Mesodermal cell (in vitro differentiated cells): ENCODE measurements at regions not wholly inside any gene's neighbourhood (a gene's known extent, or its start where the extent isn't known, plus 50 kb on each side); places are given as distances from the start of the nearest gene placed in this dataset.

Experiments
- H3K27ac ChIP-seq: 2 replicates; pipeline ENCODE4 v1.7.0; 2013; ENCODE audit warnings: mild to moderate bottlenecking, low read depth, low read length, moderate library complexity; ENCODE audit not compliant: severe bottlenecking
- H3K36me3 ChIP-seq: 2 replicates; pipeline ENCODE4 v1.7.1; 2013; ENCODE audit warnings: mild to moderate bottlenecking, low read length, moderate library complexity; ENCODE audit not compliant: control insufficient read depth, insufficient read depth
- H3K4me1 ChIP-seq: one replicate; pipeline ENCODE4 v1.7.1; 2013; ENCODE audit warnings: mild to moderate bottlenecking, low read length; ENCODE audit not compliant: insufficient read depth, control insufficient read depth, poor library complexity, severe bottlenecking
- H3K4me3 ChIP-seq: 2 replicates; pipeline ENCODE4 v1.7.0; 2013; ENCODE audit warnings: low read length, control low read depth, mild to moderate bottlenecking; ENCODE audit not compliant: insufficient read depth, poor library complexity, severe bottlenecking; ENCODE audit errors: extremely low read depth
- H3K9me3 ChIP-seq: 2 replicates; pipeline ENCODE4 v1.7.1; 2013; ENCODE audit warnings: mild to moderate bottlenecking, low read length, moderate library complexity; ENCODE audit not compliant: control insufficient read depth
- WGBS, 2 experiments: methylation state at CpG; one replicate each; pipeline ENCODE4 v1.1.5; 2013; ENCODE audit warnings: missing lambda C conversion rate in 2 of 2; ENCODE audit not compliant: insufficient coverage in 2 of 2; 5-methylcytosine and 5-hydroxymethylcytosine counted together

- H3K9me3 ChIP-seq = peaks cover 7% of the 10 kb centered on the region
- WGBS, 2 experiments = 90 to 98% methylated on average over 7 of the region's 7 CpGs
- no peak overlapping the region for H3K27ac ChIP-seq
- no peaks in the 10 kb centered on the region for H3K36me3 ChIP-seq
- no peaks in the 10 kb centered on the region for H3K4me1 ChIP-seq
- no peak overlapping the region for H3K4me3 ChIP-seq
These were observed 122.1 kb upstream of the GPR12 start for GRCh38 chr13:26882731-26883130.

GRCh38 chr13:26881154-26881553 is 120.6 kb upstream of the GPR12 start:
- Histone ChIP-seq H3K27ac (no peak overlapping the region), H3K4me3 (no peak overlapping the region), H3K36me3 (no peaks in the 10 kb centered on the region), H3K4me1 (no peaks in the 10 kb centered on the region), H3K9me3 (peaks cover 19% of the 10 kb centered on the region)
- WGBS, 2 experiments = 70 to 74% methylated on average over 2 to 5 of the region's 6 CpGs

GRCh38 chr13:26880735-26881134 is 120.1 kb upstream of the GPR12 start:
- Histone ChIP-seq H3K27ac (no peak overlapping the region), H3K4me1 (no peaks in the 10 kb centered on the region), H3K4me3 (no peak overlapping the region), H3K36me3 (no peaks in the 10 kb centered on the region), H3K9me3 (peaks cover 23% of the 10 kb centered on the region)
- 88 to 92% methylated on average over 2 to 8 of the region's 8 CpGs for WGBS, 2 experiments

GRCh38 chr13:26878438-26878837 is 117.9 kb upstream of the GPR12 start:
- no peaks in the 10 kb centered on the region for H3K4me1 ChIP-seq
- WGBS, 2 experiments = 83% methylated on average over 1 of the region's 1 CpG; no CpG with 5 or more reads in 1 of the 2 experiments
- no peak overlapping the region for H3K27ac ChIP-seq
- no peak overlapping the region for H3K4me3 ChIP-seq
- no peaks in the 10 kb centered on the region for H3K36me3 ChIP-seq
- peaks cover 26% of the 10 kb centered on the region for H3K9me3 ChIP-seq

GRCh38 chr13:26873386-26873698 is 112.8 kb upstream of the GPR12 start:
- Histone ChIP-seq H3K4me1 (no peaks in the 10 kb centered on the region), H3K27ac (no peak overlapping the region), H3K4me3 (no peak overlapping the region), H3K9me3 (peaks cover 25% of the 10 kb centered on the region), H3K36me3 (no peaks in the 10 kb centered on the region)
- 71 to 88% methylated on average over 3 to 7 of the region's 7 CpGs for WGBS, 2 experiments

GRCh38 chr13:26872525-26873385 is 112.2 kb upstream of the GPR12 start:
- no peaks in the 10 kb centered on the region for H3K36me3 ChIP-seq
- H3K9me3 ChIP-seq = peaks cover 19% of the 10 kb centered on the region
- H3K27ac ChIP-seq = no peak overlapping the region
- no peaks in the 10 kb centered on the region for H3K4me1 ChIP-seq
- 56 to 62% methylated on average over 23 to 25 of the region's 28 CpGs for WGBS, 2 experiments
- no peak overlapping the region for H3K4me3 ChIP-seq

GRCh38 chr13:26867451-26868091 is 107.0 kb upstream of the GPR12 start:
- no peak overlapping the region for H3K4me3 ChIP-seq
- 14 to 46% methylated on average over 2 to 3 of the region's 5 CpGs for WGBS, 2 experiments
- no peaks in the 10 kb centered on the region for H3K4me1 ChIP-seq
- no peak overlapping the region for H3K27ac ChIP-seq
- no peaks in the 10 kb centered on the region for H3K36me3 ChIP-seq
- no peaks in the 10 kb centered on the region for H3K9me3 ChIP-seq

GRCh38 chr13:26864576-26864975 is 104.0 kb upstream of the GPR12 start:
- Histone ChIP-seq H3K9me3 (no peaks in the 10 kb centered on the region), H3K36me3 (no peaks in the 10 kb centered on the region), H3K27ac (no peak overlapping the region), H3K4me1 (no peaks in the 10 kb centered on the region), H3K4me3 (no peak overlapping the region)
- 79 to 89% methylated on average over 4 to 5 of the region's 5 CpGs for WGBS, 2 experiments

GRCh38 chr13:26861941-26862340 is 101.4 kb upstream of the GPR12 start:
- H3K9me3 ChIP-seq = no peaks in the 10 kb centered on the region
- WGBS, 2 experiments = no CpG with 5 or more reads among the region's 2 CpGs
- H3K36me3 ChIP-seq = no peaks in the 10 kb centered on the region

GRCh38 chr13:26855921-26856320 is 95.3 kb upstream of the GPR12 start:
- no peaks in the 10 kb centered on the region for H3K4me1 ChIP-seq
- H3K9me3 ChIP-seq = no peaks in the 10 kb centered on the region
- no peak overlapping the region for H3K4me3 ChIP-seq
- no peak overlapping the region for H3K27ac ChIP-seq
- 75 to 93% methylated on average over 1 to 2 of the region's 5 CpGs for WGBS, 2 experiments
- no peaks in the 10 kb centered on the region for H3K36me3 ChIP-seq

More at GRCh38 chr13:26861941-26862340, 101.4 kb upstream of the GPR12 start:
- H3K4me1 ChIP-seq = no peaks in the 10 kb centered on the region
- H3K4me3 ChIP-seq = no peak overlapping the region
- no peak overlapping the region for H3K27ac ChIP-seq

GRCh38 chr13:26855071-26855470 is 94.5 kb upstream of the GPR12 start:
- Histone ChIP-seq H3K4me1 (no peaks in the 10 kb centered on the region), H3K4me3 (no peak overlapping the region), H3K27ac (no peak overlapping the region), H3K9me3 (no peaks in the 10 kb centered on the region), H3K36me3 (no peaks in the 10 kb centered on the region)
- 67 to 72% methylated on average over 2 to 3 of the region's 3 CpGs for WGBS, 2 experiments
